ENCODE measurements at regions not wholly inside any gene's neighbourhood (a gene's known extent, or its start where the extent isn't known, plus 50 kb on each side); places are given as distances from the start of the nearest gene placed in this dataset.
A peak's percentile ranks its signal among the peaks of the same experiment; 100 is the strongest.

DNA sequence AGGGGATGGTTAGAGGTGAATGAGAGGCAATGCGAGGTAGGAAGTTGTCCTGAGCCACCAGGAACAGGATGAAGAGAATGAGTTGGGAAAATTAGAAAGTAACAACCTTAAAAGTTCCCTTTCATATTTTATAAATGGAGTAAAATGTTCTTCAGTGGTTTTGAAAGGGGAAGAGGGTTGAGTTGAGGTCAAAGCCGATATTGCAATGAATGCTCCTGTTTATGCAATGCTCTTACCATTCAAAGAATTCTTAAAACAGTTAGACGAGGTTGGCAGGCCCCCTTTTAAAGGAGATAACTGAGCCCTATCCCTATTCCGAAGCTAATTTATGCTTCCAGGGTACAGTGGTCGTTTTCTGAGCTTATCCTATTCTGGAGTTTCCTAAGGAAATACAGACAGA is 2110.3 kb upstream of the CELF4 start:
- Mint-ChIP-seq H3K36me3 (ENCODE audit: low read depth, unreplicated experiment) (no peaks in the 10 kb centered on the region), H3K27me3 (ENCODE audit: low read depth, unreplicated experiment) (no peaks in the 10 kb centered on the region), H3K4me3 (ENCODE audit: unreplicated experiment) (no peak overlapping the region), H3K4me1 (ENCODE audit: low read depth, unreplicated experiment) (peaks cover 7% of the 10 kb centered on the region), H3K27ac (ENCODE audit: unreplicated experiment) (peak overlapping the region; percentile 92), H3K9me3 (ENCODE audit: unreplicated experiment) (no peaks in the 10 kb centered on the region)
- no peak overlapping the region for H3K4me2 ChIP-seq (ENCODE audit: low read length)
- H2AFZ ChIP-seq (ENCODE audit: low read depth, low read length): no peak overlapping the region
- no peak overlapping the region for H3K9ac ChIP-seq (ENCODE audit: low read length)
- H3K4me1 ChIP-seq (ENCODE audit: insufficient read depth, low read length): peaks cover 4% of the 10 kb centered on the region
- TF ChIP-seq EZH2 (IDR thresholded peaks at IDR 0.05; ENCODE audit: insufficient read depth, low read length): no peak
- FAIRE-seq: no peak
- DNase-seq (ENCODE audit: low read depth): no peak
- no peaks in the 10 kb centered on the region for H3K36me3 ChIP-seq (ENCODE audit: insufficient read depth, low read length)
- no peaks in the 10 kb centered on the region for H3K9me3 ChIP-seq (ENCODE audit: insufficient read depth, low read depth, low read length)
- no peaks in the 10 kb centered on the region for H4K20me1 ChIP-seq (ENCODE audit: insufficient read depth, low read length)
- no peaks in the 10 kb centered on the region for H3K27me3 ChIP-seq (ENCODE audit: insufficient read depth, low read length)
- no peak overlapping the region for H3K27ac ChIP-seq (ENCODE audit: low read depth, low read length)
- H3K79me2 ChIP-seq (ENCODE audit: insufficient read depth, low read length): no peaks in the 10 kb centered on the region
- H3K4me3 ChIP-seq (ENCODE audit: insufficient read depth, low read depth, low read length): no peak overlapping the region

DNA sequence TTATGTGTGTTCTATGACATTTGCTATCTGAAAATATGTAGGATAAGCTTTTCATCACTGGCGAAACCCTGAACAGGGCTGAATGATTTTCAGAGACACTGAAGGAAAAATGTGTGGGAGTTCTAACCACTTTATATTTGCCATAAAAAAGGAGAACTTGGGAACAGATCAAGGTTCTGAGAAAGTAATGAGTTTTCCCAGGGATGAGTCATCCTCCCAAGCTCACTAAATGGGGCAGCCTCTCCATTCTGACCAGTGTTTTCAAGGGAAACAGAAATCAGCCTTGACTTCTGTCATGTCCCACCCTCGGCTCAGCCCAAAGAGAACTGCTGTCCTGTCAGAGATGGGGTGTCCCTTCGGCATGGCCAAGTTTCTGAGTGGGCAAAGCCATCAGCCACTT is 2109.8 kb upstream of the CELF4 start:
- Mint-ChIP-seq H3K9me3 (ENCODE audit: unreplicated experiment) (no peaks in the 10 kb centered on the region), H3K4me1 (ENCODE audit: low read depth, unreplicated experiment) (peaks cover 7% of the 10 kb centered on the region), H3K36me3 (ENCODE audit: low read depth, unreplicated experiment) (no peaks in the 10 kb centered on the region), H3K27me3 (ENCODE audit: low read depth, unreplicated experiment) (no peaks in the 10 kb centered on the region), H3K27ac (ENCODE audit: unreplicated experiment) (peak overlapping the region; percentile 92), H3K4me3 (ENCODE audit: unreplicated experiment) (no peak overlapping the region)
- TF ChIP-seq, protein P1, sequence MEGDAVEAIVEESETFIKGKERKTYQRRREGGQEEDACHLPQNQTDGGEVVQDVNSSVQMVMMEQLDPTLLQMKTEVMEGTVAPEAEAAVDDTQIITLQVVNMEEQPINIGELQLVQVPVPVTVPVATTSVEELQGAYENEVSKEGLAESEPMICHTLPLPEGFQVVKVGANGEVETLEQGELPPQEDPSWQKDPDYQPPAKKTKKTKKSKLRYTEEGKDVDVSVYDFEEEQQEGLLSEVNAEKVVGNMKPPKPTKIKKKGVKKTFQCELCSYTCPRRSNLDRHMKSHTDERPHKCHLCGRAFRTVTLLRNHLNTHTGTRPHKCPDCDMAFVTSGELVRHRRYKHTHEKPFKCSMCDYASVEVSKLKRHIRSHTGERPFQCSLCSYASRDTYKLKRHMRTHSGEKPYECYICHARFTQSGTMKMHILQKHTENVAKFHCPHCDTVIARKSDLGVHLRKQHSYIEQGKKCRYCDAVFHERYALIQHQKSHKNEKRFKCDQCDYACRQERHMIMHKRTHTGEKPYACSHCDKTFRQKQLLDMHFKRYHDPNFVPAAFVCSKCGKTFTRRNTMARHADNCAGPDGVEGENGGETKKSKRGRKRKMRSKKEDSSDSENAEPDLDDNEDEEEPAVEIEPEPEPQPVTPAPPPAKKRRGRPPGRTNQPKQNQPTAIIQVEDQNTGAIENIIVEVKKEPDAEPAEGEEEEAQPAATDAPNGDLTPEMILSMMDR (IDR thresholded peaks at IDR 0.05; ENCODE audit: insufficient read depth, low read depth, low read length): no peak
- no peak for TF ChIP-seq EZH2 (IDR thresholded peaks at IDR 0.05; ENCODE audit: insufficient read depth, low read length)
- no peak overlapping the region for H3K4me3 ChIP-seq (ENCODE audit: insufficient read depth, low read depth, low read length)
- H4K20me1 ChIP-seq (ENCODE audit: insufficient read depth, low read length): no peaks in the 10 kb centered on the region
- no peak overlapping the region for H3K4me2 ChIP-seq (ENCODE audit: low read length)
- H3K79me2 ChIP-seq (ENCODE audit: insufficient read depth, low read length): no peaks in the 10 kb centered on the region
- H3K9me3 ChIP-seq (ENCODE audit: insufficient read depth, low read depth, low read length): no peaks in the 10 kb centered on the region
- H3K4me1 ChIP-seq (ENCODE audit: insufficient read depth, low read length): peaks cover 4% of the 10 kb centered on the region
- peak; percentile 76 for DNase-seq (ENCODE audit: low read depth)
- H3K27ac ChIP-seq (ENCODE audit: low read depth, low read length): no peak overlapping the region
- no peaks in the 10 kb centered on the region for H3K27me3 ChIP-seq (ENCODE audit: insufficient read depth, low read length)
- H3K9ac ChIP-seq (ENCODE audit: low read length): no peak overlapping the region
- FAIRE-seq: peak; percentile 45
- H2AFZ ChIP-seq (ENCODE audit: low read depth, low read length): no peak overlapping the region
- no peaks in the 10 kb centered on the region for H3K36me3 ChIP-seq (ENCODE audit: insufficient read depth, low read length)

DNA sequence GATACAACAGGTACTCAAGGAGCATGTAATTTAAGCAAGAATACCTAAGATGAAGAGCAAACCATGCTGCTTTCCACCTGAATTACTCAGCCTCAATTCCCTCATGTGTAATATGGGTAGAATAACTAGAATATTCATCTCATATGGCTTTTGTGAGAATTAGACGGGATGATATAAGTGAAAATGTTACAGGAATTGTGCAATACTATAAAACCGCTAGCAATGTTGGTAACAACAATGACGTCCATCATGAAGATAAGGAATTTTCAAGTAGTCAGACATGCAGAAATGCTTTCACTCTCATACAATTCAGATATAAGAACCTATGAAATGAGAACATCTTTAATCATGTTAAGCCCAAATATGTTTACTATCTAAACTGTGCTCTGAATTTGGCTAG is 2106.6 kb upstream of the CELF4 start:
- TF ChIP-seq EZH2 (IDR thresholded peaks at IDR 0.05; ENCODE audit: insufficient read depth, low read length): no peak
- TF ChIP-seq, protein P1 (IDR thresholded peaks at IDR 0.05; ENCODE audit: insufficient read depth, low read depth, low read length): no peak
- no peak overlapping the region for H3K4me3 Mint-ChIP-seq (ENCODE audit: unreplicated experiment)

More for the DNA sequence above, 2106.6 kb upstream of the CELF4 start:
- DNase-seq (ENCODE audit: low read depth): no peak
- peaks cover 4% of the 10 kb centered on the region for H3K4me1 ChIP-seq (ENCODE audit: insufficient read depth, low read length)
- no peak for FAIRE-seq
- no peaks in the 10 kb centered on the region for H3K9me3 ChIP-seq (ENCODE audit: insufficient read depth, low read depth, low read length)
- peaks cover 9% of the 10 kb centered on the region for H3K4me1 Mint-ChIP-seq (ENCODE audit: low read depth, unreplicated experiment)
- no peaks in the 10 kb centered on the region for H3K27me3 ChIP-seq (ENCODE audit: insufficient read depth, low read length)
- H3K27me3 Mint-ChIP-seq (ENCODE audit: low read depth, unreplicated experiment): no peaks in the 10 kb centered on the region
- H3K4me3 ChIP-seq (ENCODE audit: insufficient read depth, low read depth, low read length): no peak overlapping the region
- no peaks in the 10 kb centered on the region for H3K36me3 Mint-ChIP-seq (ENCODE audit: low read depth, unreplicated experiment)
- no peak overlapping the region for H3K9ac ChIP-seq (ENCODE audit: low read length)
- no peaks in the 10 kb centered on the region for H3K79me2 ChIP-seq (ENCODE audit: insufficient read depth, low read length)
- H3K27ac Mint-ChIP-seq (ENCODE audit: unreplicated experiment): no peak overlapping the region
- no peak overlapping the region for H2AFZ ChIP-seq (ENCODE audit: low read depth, low read length)
- no peaks in the 10 kb centered on the region for H4K20me1 ChIP-seq (ENCODE audit: insufficient read depth, low read length)
- H3K36me3 ChIP-seq (ENCODE audit: insufficient read depth, low read length): no peaks in the 10 kb centered on the region
- no peaks in the 10 kb centered on the region for H3K9me3 Mint-ChIP-seq (ENCODE audit: unreplicated experiment)
- no peak overlapping the region for H3K27ac ChIP-seq (ENCODE audit: low read depth, low read length)
- no peak overlapping the region for H3K4me2 ChIP-seq (ENCODE audit: low read length)
